ENCODE measurements at regions not wholly inside any gene's neighbourhood (a gene's known extent, or its start where the extent isn't known, plus 50 kb on each side); places are given as distances from the start of the nearest gene placed in this dataset.
A peak's percentile ranks its signal among the peaks of the same experiment; 100 is the strongest.

- no peak for DNase-seq
- Mint-ChIP-seq H3K4me3 (ENCODE audit: unreplicated experiment) (no peak overlapping the region), H3K9me3 (ENCODE audit: unreplicated experiment) (no peaks in the 10 kb centered on the region), H3K4me1 (ENCODE audit: low read depth, unreplicated experiment) (no peaks in the 10 kb centered on the region), H3K36me3 (ENCODE audit: unreplicated experiment) (no peaks in the 10 kb centered on the region), H3K27ac (ENCODE audit: unreplicated experiment) (no peak overlapping the region), H3K27me3 (ENCODE audit: unreplicated experiment) (no peaks in the 10 kb centered on the region)
- TF ChIP-seq CTCF (IDR thresholded peaks at IDR 0.05; ENCODE audit: partially characterized antibody, unreplicated experiment): no peak
These were observed 340.6 kb downstream of the CAAP1 start for GRCh38 chr9:26551971-26552370.

- no peak for DNase-seq
- Mint-ChIP-seq H3K27ac (ENCODE audit: unreplicated experiment) (no peak overlapping the region), H3K27me3 (ENCODE audit: unreplicated experiment) (no peaks in the 10 kb centered on the region), H3K9me3 (ENCODE audit: unreplicated experiment) (no peaks in the 10 kb centered on the region), H3K4me1 (ENCODE audit: low read depth, unreplicated experiment) (no peaks in the 10 kb centered on the region), H3K36me3 (ENCODE audit: unreplicated experiment) (no peaks in the 10 kb centered on the region), H3K4me3 (ENCODE audit: unreplicated experiment) (no peak overlapping the region)
- no peak for TF ChIP-seq CTCF (IDR thresholded peaks at IDR 0.05; ENCODE audit: partially characterized antibody, unreplicated experiment)
These were observed 341.2 kb downstream of the CAAP1 start for GRCh38 chr9:26551451-26551850.

- Mint-ChIP-seq H3K4me1 (ENCODE audit: low read depth, unreplicated experiment) (no peaks in the 10 kb centered on the region), H3K27me3 (ENCODE audit: unreplicated experiment) (no peaks in the 10 kb centered on the region), H3K9me3 (ENCODE audit: unreplicated experiment) (no peaks in the 10 kb centered on the region), H3K4me3 (ENCODE audit: unreplicated experiment) (no peak overlapping the region), H3K36me3 (ENCODE audit: unreplicated experiment) (no peaks in the 10 kb centered on the region), H3K27ac (ENCODE audit: unreplicated experiment) (no peak overlapping the region)
- no peak for TF ChIP-seq CTCF (IDR thresholded peaks at IDR 0.05; ENCODE audit: partially characterized antibody, unreplicated experiment)
- DNase-seq: no peak
These were observed 343.8 kb downstream of the CAAP1 start for GRCh38 chr9:26548781-26549290.

- Mint-ChIP-seq H3K4me1 (ENCODE audit: low read depth, unreplicated experiment) (peaks cover 1% of the 10 kb centered on the region), H3K9me3 (ENCODE audit: unreplicated experiment) (no peaks in the 10 kb centered on the region), H3K36me3 (ENCODE audit: unreplicated experiment) (no peaks in the 10 kb centered on the region), H3K27me3 (ENCODE audit: unreplicated experiment) (no peaks in the 10 kb centered on the region), H3K4me3 (ENCODE audit: unreplicated experiment) (no peak overlapping the region), H3K27ac (ENCODE audit: unreplicated experiment) (no peak overlapping the region)
- no peak for TF ChIP-seq CTCF (IDR thresholded peaks at IDR 0.05; ENCODE audit: partially characterized antibody, unreplicated experiment)
- no peak for DNase-seq
These were observed 352.6 kb downstream of the CAAP1 start for GRCh38 chr9:26539867-26540493.

- no peak for DNase-seq
- H3K27ac Mint-ChIP-seq (ENCODE audit: unreplicated experiment): peak overlapping the region; percentile 7
- no peak overlapping the region for H3K4me3 Mint-ChIP-seq (ENCODE audit: unreplicated experiment)
- H3K9me3 Mint-ChIP-seq (ENCODE audit: unreplicated experiment): no peaks in the 10 kb centered on the region
- H3K4me1 Mint-ChIP-seq (ENCODE audit: low read depth, unreplicated experiment): peaks cover 1% of the 10 kb centered on the region
- no peak for TF ChIP-seq CTCF (IDR thresholded peaks at IDR 0.05; ENCODE audit: partially characterized antibody, unreplicated experiment)
- H3K27me3 Mint-ChIP-seq (ENCODE audit: unreplicated experiment): no peaks in the 10 kb centered on the region
- H3K36me3 Mint-ChIP-seq (ENCODE audit: unreplicated experiment): no peaks in the 10 kb centered on the region
These were observed 355.4 kb downstream of the CAAP1 start for GRCh38 chr9:26537211-26537610.

All from glutamatergic neuron (in vitro differentiated cells).